Right ventricle myocardium inferior (tissue), 1 donor: ENCODE measurements at regions not wholly inside any gene's neighbourhood (a gene's known extent, or its start where the extent isn't known, plus 50 kb on each side); places are given as distances from the start of the nearest gene placed in this dataset.
"Not testable (repeated sequence)": the region's sequence is repeated elsewhere in the genome, so short reads cannot be mapped to it uniquely, and the experiment has no call there.

Source experiments
- ATAC-seq: fragments of 200-7000 bp; cut with Tn5 transposase; one replicate; pipeline ENCODE4 v1.9.1; 2020; ENCODE audit warnings: mild to moderate bottlenecking, moderate library complexity
- DNase-seq: peaks from one replicate; pipeline ENCODE4 v3.0.0; 2021; ENCODE audit errors: missing footprints
- intact Hi-C: fragments of 100-400 bp; cut with DNase I; formaldehyde crosslinking; loops from one replicate; pipeline ENCODE4 v1.11.0; 2022
- donor health status: DM: no; HTN: yes; CAD: no; lungs with severe emphysema.

DNA sequence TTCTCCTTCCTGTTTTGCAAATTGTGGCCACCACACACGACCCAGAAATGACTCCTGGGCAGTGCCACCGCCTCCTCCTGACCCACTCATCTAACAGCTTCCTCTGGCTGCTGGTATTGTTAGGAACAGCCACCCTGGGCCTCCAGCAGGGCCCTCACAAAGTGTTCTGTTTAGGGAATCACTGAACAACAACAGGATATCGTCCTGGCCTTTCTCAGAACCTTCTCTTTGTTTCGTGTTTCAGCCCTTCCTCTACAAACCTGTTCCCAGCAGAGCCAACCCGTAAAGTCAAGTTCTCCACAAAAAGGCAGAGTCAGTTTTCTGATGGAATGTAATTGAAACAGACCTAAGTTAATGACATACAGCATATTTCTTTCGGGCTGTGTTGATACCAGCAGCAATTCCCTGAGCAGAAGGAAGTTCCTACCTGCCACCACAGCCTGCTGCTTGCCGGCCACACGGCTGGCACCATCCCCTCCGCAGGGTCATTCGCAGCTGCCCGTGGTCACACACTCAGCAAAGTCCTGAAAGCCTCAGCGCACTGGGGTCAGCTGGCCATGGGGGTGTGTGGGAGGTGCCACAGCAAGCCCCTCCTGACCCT, 91.7 kb upstream of the PITRM1 start:
- no peak for ATAC-seq
- DNase-seq, result no peak
- intact Hi-C loops, result no loop called here

DNA sequence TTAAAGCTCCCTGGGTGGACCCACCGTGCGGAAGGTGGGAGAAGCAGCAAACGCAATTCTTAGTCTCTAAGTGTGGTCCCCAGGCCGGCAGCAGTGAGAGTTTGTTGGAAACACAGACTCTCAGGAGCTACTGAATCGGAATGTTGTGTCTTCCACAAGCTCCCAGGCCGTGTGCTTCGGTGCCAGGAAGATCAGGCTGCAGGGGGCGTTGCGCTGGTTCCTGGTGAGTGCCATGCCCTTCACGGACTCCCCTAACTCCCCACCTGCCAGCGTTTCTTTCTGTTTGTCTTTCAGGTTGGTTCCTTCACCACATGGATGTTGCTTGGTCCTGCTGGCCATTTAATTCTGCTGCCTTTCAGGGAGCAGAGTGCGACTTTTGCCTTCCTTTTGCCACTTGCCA, 91.2 kb upstream of the PITRM1 start:
- DNase-seq, result no peak
- intact Hi-C loops, result no loop called here
- ATAC-seq, result no peak

DNA sequence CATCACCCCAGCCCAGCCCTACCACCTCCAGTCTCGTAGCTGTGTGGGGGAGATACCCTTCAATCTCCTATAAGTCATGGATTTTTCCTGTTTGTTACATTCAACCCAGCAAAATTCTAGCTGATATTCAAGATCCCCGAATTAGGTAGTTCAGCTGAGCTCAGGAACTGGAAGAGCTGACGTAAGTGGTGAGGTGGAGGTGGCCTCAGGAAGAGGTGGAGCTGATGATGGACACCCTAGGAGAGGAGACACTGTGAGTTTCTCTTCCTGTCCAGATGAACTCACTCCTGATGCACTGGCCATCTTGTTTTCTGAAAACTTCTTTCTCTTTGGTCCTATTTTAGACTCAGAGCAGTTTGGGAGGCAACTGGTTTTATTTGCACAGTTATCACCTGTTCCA, 90.5 kb upstream of the PITRM1 start:
- intact Hi-C loops, result no loop called here
- ATAC-seq, result no peak
- no peak for DNase-seq

DNA sequence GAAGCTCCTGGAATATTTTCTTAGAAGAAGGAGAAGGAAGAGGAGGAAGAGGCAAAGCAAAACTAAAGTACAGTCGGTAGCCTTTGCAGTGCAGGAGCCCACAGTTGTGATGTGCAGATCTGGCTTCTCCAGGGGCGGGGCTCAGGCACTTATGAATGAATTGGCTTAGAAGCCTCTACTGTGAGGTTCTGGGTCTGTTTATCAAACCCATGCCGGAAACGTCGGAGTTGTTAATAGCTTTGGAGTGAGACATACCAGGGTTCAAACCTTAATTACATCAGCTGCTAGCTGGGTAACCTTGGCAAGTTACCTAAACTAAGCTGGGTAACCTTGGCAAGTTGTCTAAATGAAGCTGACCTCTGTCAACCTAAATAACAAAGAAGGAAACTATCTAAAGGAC, 89.3 kb upstream of the PITRM1 start:
- intact Hi-C loops, result no loop called here
- DNase-seq, result no peak
- ATAC-seq, result no peak

DNA sequence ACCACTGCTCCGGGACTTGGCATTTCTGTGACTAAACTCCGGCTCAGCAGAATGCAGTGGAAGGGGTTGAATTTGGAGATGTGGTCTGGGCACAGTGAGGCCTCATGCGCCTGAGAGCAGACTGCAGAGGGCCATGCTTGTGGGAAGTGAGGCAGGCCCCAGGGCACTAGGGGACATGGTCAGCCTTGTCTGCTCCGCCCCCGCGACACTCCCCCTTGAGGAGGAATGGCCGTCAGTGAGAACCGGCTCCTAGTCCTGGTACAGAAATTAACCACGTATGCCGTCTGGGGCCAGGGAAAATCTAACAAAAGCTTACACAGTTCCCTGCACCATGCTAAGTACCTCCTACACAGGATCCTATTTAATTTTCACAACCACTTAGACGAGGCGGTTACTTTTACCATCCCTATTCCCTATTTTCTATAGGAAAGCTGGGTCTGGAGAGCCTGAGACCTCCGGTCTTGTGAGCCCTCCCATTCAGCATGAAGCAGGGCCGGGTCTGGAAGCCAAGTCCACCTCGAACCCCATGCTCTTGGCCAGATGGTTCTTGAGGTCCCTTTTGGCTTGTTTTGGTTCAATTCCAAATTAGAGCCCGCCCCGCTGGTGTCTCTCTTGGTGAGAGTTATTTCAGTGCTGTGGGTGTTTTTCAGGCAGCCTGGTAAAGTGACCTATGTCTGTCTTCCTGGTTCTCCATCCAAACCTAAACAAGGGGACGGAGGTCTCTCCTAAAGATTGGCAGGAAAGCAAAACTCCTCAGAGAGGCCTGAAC, 87.7 kb upstream of the PITRM1 start:
- DNase-seq, result no peak
- ATAC-seq, result no peak
- intact Hi-C loops, result no loop called here

DNA sequence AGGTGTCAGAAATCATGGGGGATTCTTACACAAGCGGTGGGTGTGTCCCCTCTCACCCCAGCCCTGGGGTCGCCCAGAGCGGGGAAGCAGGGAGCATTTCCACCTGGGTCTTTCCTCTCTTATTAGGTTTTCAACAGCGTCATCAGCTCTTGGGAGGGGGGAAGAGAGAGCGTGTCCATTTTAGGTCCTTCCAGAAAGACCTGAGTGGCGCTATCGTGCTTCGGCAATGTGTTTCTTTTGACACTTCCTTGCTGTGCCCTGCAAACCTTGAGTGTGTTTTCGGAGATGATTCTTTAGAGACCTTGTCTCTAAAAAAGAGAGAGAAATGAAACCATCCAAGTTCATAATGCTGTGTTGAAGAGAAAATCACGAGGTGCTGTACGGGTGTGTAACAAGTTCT, 86.9 kb upstream of the PITRM1 start:
- intact Hi-C loops, result no loop called here
- no peak for ATAC-seq

DNA sequence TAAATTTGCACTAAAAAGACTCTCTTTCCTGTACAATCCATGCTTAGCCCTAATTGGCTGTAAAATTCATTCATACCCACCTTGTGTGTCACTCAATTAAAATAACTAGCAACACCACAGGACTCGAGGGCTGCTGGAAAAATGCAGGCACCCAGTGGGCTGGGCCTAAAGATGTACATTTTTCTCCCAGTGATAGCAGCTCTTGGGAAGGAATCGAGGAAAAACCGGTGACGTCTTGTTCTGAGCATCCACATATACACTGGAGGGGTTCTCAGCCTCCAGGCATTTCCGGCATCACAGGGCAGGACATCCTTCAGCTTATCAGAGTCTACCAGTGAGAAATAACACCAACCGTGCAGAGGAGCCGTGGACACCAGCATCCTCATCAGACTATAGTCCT, 85.8 kb upstream of the PITRM1 start:
- intact Hi-C loops, result no loop called here
- no peak for ATAC-seq
- DNase-seq, result no peak

More for the DNA sequence above, 86.9 kb upstream of the PITRM1 start:
- no peak for DNase-seq

DNA sequence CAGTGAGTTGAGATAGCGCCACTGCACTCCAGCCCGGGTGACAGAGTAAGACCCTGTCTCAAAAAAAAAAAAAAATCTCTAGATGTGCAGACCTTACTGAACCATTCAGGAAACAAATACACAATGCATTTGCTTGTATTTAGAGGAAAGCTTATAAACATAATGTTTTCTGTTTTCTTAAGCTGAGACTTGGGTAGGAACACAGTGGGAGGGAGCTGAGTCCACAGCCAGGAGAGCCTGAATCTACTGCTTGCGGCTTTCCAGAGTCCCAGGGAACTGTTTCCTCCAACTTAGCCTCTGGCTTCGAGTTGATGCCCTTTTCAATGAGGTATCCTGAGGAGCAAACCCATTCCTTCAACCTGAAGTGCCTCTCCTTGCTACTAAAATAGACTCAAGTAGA, 83.0 kb upstream of the PITRM1 start:
- intact Hi-C loops, result no loop called here
- ATAC-seq, result no peak
- DNase-seq, result no peak

DNA sequence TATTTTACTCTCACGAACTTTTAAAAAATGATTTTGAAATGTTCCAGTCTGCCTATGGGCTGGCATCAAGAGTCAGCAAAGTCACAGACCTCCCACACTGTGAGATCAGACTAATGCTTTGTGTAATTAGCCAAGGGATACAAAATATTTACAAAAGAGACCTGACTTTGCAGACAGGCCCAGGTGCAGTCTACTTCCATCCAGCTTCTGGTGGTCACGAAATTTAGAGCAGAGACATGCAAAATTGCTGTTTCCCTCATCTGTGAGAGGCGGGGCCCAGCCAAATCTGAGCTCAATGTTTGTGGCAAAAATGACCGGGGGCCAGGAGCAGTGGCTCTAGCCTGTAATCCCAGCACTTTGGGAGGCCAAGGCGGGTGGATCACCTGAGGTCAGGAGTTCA, 82.5 kb upstream of the PITRM1 start:
- ATAC-seq (no peak), DNase-seq (no peak)
- intact Hi-C loops, result no loop called here

DNA sequence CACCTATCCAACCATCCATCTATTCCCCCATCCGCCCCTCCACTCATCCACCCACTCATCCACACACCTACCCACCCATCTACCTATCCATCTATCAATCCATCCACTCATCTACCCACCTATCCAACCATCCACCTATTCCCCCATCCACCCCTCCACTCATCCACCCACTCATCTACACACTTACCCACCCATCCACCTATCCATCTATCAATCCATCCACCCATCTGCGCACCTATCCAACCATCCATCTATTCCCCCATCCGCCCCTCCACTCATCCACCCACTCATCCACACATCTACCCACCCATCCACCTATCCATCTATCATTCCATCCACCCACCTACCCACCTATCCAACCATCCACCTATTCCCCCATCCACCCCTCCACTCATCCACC, 81.4 kb upstream of the PITRM1 start:
- ATAC-seq, DNase-seq, intact Hi-C loops: not testable (repeated sequence)

DNA sequence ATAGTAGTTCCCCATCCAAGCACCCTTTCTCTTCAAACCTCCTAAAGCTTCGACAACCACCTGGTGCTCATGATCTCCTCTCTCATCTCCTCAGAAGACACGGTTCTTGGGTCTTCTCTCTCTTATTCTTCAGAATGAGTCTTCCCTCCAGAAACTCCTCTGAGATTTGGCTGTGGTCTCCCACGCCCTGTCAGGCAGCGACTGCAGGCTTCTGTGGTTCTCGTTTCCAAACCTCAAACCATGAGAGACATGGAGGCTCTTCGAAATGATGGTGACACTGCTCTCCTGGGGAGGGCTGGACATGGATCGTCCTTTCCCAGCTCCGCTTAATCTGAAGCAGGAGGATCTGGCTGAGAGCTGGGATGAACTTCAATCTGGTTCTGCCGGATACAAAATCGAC, 78.6 kb upstream of the PITRM1 start:
- intact Hi-C loops, result no loop called here
- no peak for DNase-seq
- no peak for ATAC-seq

DNA sequence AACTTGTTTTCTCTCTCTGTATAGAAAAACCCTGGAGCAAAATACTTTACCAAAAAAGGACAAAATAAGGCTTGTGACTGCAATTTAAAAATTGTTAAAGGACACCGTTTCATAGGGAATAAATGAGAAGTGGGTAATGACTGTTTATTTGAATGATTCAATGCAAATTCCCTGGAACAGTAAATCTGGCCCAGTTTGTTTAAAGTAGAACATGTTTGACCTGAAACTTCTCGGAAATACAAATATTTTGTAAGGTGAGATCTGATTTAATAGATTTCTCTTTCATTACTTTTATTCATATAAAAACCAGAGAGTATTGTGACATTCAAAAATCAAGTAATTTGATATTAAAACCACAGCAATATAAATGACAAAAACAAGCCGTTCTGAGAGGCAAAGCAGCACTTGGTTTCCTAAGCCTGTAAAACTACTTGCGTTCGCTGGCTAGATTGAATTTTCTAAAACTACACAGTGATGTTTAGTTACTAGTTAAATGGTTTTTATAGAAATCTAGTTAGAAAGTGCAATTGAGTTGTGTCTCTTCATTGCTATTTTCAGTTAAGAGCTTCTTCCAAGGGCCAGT, 76.8 kb upstream of the PITRM1 start:
- ATAC-seq, result no peak
- intact Hi-C loops, result no loop called here
- no peak for DNase-seq

DNA sequence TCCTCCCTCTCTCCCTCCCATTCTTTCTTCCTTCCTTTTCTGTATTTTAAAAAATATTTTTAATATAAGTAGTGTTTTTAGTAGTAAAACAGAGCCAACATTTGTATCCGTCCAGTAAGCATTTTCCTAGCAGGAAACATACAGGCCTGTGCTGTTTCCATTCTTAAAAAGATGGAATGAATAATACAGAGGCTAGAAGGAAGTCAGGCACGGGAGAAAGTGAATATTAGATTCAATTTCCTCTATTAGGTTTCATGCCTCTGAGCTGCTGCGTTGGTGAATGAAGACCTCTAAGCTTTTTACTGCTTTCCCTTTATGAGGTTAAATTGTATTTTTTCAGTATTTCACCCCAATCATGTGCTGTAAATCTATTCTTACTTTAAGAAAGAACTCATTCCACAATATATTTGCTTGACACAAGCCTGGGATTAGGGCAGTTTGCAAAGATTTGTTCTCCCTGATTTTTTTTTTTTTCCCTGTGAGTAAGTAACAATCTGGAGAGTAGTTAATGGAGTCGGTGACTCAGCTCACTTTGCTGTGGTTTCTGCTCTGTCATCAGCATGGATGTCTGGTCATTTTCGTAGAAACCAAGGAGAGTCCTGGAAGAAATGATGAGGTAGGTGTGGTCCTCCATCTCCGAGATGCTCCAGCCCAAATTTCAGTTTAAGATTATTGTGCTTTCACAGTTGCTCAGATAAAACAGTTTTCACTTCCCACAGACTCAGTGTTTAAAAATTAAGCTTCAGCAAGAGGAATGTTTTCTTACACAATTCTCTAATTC, 76.1 kb upstream of the PITRM1 start:
- DNase-seq (no peak), ATAC-seq (peak; percentile 46)
- intact Hi-C loops, result no loop called here

DNA sequence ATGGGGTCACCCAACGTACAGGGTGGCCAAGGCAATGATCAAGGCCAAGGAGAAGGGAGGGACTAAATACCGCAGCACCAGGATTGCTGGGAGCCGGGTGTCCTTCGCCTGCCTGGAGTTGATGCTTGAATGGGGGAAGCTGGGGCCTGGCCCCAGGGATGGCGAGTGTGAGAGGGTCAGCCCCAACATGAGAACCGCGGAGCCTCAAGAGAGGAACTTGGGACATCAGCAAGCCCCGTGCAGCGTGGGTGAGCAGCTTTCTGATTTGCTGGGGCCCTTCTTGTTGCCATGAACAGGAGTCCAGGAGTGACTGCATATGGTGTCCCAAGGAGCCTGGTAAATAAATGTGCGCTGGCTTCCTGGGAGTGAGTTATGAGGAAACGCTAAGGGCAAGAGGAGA, 72.8 kb upstream of the PITRM1 start:
- intact Hi-C loops, result no loop called here
- DNase-seq, result no peak
- no peak for ATAC-seq

DNA sequence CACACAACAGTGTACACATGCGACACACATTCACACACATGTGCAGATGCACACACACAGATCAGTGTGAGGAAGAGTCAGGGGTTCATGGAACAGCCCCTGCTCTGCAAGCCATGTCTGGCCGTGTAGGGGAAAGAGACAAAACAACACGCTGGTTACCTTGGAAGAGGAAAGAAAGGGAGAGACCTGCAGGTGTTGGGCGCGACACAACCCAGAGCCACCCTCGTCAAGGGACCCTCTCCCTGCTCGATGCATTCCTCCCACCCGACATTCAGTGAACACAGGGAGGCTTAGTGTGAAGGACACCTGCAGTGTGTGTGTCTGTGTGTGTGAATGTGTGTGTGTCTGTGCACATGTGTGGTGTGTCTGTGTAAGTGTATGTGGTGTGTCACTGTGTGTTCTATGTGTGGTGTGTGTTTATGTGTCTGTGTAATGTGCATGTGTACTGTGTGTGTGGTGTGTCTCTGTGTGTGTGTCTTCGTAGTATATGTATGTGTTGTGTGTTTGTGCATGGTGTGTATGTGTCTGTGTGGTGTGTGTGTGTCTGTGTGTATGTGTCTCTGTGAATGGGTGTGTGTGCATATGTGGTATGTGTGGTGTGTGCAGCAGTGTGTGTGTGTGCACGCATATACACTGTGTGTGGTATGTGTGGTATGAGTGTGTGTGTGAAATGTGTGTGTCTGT, 69.5 kb upstream of the PITRM1 start:
- DNase-seq (no peak), ATAC-seq (no peak)
- intact Hi-C loops, result loop anchor here (2.0 to 5.0 kb wide), 2 partner anchors 225 to 1527 kb away; no protein-coding TSS in a partner anchor

DNA sequence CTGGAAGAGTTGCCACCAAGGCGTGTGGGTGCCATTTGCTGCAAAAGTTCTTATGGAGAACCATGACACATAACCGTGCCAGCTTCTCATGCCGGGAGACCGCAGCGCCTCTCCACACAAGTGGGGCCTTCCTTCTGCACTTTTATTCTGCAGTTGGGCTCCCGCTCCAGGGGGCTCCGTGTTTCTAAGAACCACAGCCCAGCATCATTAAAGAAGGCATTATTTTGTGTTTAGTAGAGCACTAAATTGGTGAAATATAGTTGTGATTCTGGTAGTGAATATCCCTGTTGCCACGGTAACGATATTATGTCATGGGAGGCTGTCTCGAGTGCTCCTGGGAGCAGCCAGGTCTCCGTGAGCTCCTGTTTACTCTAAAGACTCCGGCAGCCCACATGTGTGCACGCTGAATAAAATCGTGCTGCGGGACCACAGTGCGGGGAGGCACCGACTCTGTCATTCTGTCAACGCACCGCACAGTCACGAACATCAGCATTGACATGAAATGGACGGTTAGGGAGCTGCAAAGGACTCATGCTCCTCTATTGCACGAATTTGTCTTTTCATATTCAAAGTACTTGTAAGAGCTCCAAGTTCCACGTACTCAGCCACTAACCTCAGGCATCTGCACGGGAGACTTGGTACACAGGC, 68.8 kb upstream of the PITRM1 start:
- DNase-seq (no peak), ATAC-seq (no peak)
- intact Hi-C loops, result loop anchor here (2.0 to 5.0 kb wide), 2 partner anchors 226 to 1527 kb away; no protein-coding TSS in a partner anchor

DNA sequence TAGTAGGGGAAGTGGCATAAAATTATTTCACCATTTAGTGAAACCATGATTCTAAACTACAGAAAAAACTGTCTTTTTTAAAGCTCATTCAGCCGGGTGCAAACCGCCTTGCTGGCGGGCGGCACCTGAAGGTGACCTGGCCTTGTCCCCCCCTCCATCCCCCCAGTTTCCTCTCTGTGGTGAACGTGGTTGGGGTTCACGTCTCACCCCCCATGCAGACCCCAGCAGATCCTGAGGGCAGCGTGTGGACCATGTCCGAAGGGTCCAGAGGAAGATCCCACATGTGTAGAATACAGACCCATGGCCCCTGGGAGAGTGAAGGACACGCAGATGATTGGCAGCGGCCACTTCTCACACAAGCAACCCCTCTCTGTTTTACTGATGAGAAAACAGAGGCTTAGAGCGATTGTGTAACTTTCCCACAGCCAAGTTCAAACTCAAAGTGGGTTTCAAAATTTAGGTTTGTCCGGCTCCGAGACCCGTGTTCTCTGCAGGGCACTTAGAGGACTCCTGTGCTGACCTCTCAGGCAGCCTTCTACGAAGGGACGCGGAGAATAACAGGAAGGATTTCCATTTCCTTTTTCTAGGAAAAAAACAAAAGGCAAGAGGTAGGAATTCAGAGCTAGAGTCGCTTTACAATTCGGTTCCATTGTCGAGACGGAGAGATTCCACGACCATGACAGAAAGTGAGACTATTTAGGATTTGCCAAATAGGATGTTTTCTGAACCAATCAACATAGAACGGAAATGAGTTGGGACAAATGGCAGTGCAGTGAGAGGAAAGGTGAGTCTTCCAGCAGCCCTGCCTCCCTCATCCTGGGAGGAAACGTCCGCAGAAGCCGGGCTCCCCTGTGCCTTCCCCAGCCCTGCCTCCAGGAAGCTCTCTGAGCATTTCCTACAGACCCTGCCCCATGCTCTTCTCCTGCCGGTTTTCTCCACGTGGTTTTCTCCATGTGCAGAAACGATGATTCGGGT, 67.6 kb upstream of the PITRM1 start:
- DNase-seq, result no peak
- intact Hi-C loops, result loop anchor here (2.0 to 10.0 kb wide), 4 partner anchors 227 to 1529 kb away; no protein-coding TSS in a partner anchor
- no peak for ATAC-seq
